Hippocampal formation (tissue), 2 donors: ENCODE measurements at regions not wholly inside any gene's neighbourhood (a gene's known extent, or its start where the extent isn't known, plus 50 kb on each side); places are given as distances from the start of the nearest gene placed in this dataset.
"Not testable (repeated sequence)": the region's sequence is repeated elsewhere in the genome, so short reads cannot be mapped to it uniquely, and the experiment has no call there.

ENCODE experiments used
- DNase-seq, 2 donors: peaks; one replicate each; lab custom pipeline; 2025; lab: John Stamatoyannopoulos, UW

- DNase-seq, result no peak
Observed at GRCh38 chr15:47124430-47125102, 592.7 kb upstream of the SEMA6D start.

GRCh38 chr15:47129033-47129432 is 588.3 kb upstream of the SEMA6D start:
- DNase-seq, result no peak

- DNase-seq, result not testable (repeated sequence)
Observed at GRCh38 chr15:47131450-47131849, 585.9 kb upstream of the SEMA6D start.

GRCh38 chr15:47135267-47135666 is 582.0 kb upstream of the SEMA6D start:
- no peak for DNase-seq

- no peak for DNase-seq
Observed at GRCh38 chr15:47136236-47136635, 581.1 kb upstream of the SEMA6D start.

GRCh38 chr15:47139965-47140364 is 577.3 kb upstream of the SEMA6D start:
- no peak for DNase-seq

GRCh38 chr15:47157827-47158226 is 559.5 kb upstream of the SEMA6D start:
- DNase-seq, result no peak

GRCh38 chr15:47158573-47158972 is 558.7 kb upstream of the SEMA6D start:
- no peak for DNase-seq

- DNase-seq, result no peak
Observed at GRCh38 chr15:47177177-47177576, 540.1 kb upstream of the SEMA6D start.

- no peak for DNase-seq
Observed at GRCh38 chr15:47179988-47180387, 537.3 kb upstream of the SEMA6D start.

GRCh38 chr15:47182818-47183217 is 534.5 kb upstream of the SEMA6D start:
- DNase-seq, result no peak

- DNase-seq, result no peak
Observed at GRCh38 chr15:47184003-47184907, 533.0 kb upstream of the SEMA6D start.

- DNase-seq, result no peak
Observed at GRCh38 chr15:47184908-47185801, 532.1 kb upstream of the SEMA6D start.

- no peak for DNase-seq
Observed at GRCh38 chr15:47186075-47186474, 531.2 kb upstream of the SEMA6D start.

GRCh38 chr15:47188758-47189507 is 528.4 kb upstream of the SEMA6D start:
- DNase-seq, result no peak

- DNase-seq, result peak in 1 of 2 donors; percentile 5
Observed at GRCh38 chr15:47194718-47195117, 522.6 kb upstream of the SEMA6D start.

- DNase-seq, result peak; percentile 64 to 84
Observed at GRCh38 chr15:47196048-47196447, 521.3 kb upstream of the SEMA6D start.

- no peak for DNase-seq
Observed at GRCh38 chr15:47203993-47204392, 513.3 kb upstream of the SEMA6D start.

- no peak for DNase-seq
Observed at GRCh38 chr15:47206358-47206978, 510.8 kb upstream of the SEMA6D start.

GRCh38 chr15:47209591-47209990 is 507.7 kb upstream of the SEMA6D start:
- no peak for DNase-seq
